Type B pancreatic cell (in vitro differentiated cells): ENCODE measurements at regions not wholly inside any gene's neighbourhood (a gene's known extent, or its start where the extent isn't known, plus 50 kb on each side); places are given as distances from the start of the nearest gene placed in this dataset.

ENCODE experiments used
- DNase-seq: peaks from one replicate; pipeline ENCODE4 v3.0.0; 2021; ENCODE audit warnings: mixed read lengths; ENCODE audit not compliant: unreplicated experiment; ENCODE audit errors: extremely low spot score
- H3K27ac Mint-ChIP-seq: 2 replicates; pipeline ENCODE4 v1.8.0; 2021; ENCODE audit warnings: mild to moderate bottlenecking, mixed read lengths
- H3K27me3 Mint-ChIP-seq: 2 replicates; pipeline ENCODE4 v1.8.0; 2021; ENCODE audit warnings: mixed read lengths
- H3K36me3 Mint-ChIP-seq: 2 replicates; pipeline ENCODE4 v1.8.0; 2021; ENCODE audit warnings: mixed read lengths
- H3K4me1 Mint-ChIP-seq: one replicate; pipeline ENCODE4 v1.8.0; 2021; ENCODE audit warnings: mixed read lengths; ENCODE audit not compliant: unreplicated experiment
- H3K4me3 Mint-ChIP-seq: 2 replicates; pipeline ENCODE4 v1.8.0; 2021; ENCODE audit warnings: mild to moderate bottlenecking, mixed read lengths
- H3K9me3 Mint-ChIP-seq: 2 replicates; pipeline ENCODE4 v1.8.0; 2021; ENCODE audit warnings: mixed read lengths
- TF ChIP-seq, protein P1 (sequence below): fragments of 200-600 bp; sonication (generic); conservative IDR thresholded peaks from 2 replicates; pipeline ENCODE4 v1.5.0; 2021; ENCODE audit warnings: antibody characterized with exemption, mild to moderate bottlenecking

DNA sequence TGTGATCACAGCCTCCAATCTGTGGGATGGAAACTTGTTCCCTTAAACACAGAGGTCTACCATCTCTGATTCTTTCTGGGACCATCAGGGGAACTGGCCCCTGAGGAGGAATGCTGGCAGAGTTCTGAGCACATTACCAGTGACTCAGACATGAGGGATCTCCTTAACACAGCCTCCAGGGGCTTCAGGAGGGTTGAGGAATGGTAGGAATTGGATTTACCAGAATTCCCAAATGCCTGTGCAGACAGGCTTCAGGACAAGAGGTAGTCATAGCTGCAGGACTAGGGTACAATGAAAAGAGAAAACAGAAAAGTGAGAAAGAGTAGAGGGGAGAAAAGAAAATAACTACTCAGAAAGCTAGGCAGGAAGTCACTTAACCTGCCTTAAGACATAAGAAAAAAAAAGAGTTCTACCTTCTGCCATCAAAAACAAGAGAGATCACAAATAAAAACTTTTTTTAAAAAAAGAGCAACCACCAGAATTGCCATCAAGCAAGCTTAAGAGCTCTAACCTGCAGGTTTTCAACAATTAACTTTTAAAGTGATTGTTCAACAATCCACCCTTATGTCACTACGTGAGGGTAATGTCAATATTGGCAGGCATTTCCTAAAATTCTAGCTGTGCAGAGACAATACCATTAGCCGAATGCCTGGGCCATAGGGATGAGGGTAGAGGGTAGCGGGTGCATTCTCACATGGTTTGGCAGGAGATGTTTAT lies 524.4 kb downstream of the BCL11A start:
- no peak for DNase-seq
- H3K9me3 Mint-ChIP-seq = peaks cover 11% of the 10 kb centered on the region
- no peak overlapping the region for H3K4me3 Mint-ChIP-seq
- no peak overlapping the region for H3K27ac Mint-ChIP-seq
- H3K36me3 Mint-ChIP-seq = no peaks in the 10 kb centered on the region
- TF ChIP-seq, protein P1, sequence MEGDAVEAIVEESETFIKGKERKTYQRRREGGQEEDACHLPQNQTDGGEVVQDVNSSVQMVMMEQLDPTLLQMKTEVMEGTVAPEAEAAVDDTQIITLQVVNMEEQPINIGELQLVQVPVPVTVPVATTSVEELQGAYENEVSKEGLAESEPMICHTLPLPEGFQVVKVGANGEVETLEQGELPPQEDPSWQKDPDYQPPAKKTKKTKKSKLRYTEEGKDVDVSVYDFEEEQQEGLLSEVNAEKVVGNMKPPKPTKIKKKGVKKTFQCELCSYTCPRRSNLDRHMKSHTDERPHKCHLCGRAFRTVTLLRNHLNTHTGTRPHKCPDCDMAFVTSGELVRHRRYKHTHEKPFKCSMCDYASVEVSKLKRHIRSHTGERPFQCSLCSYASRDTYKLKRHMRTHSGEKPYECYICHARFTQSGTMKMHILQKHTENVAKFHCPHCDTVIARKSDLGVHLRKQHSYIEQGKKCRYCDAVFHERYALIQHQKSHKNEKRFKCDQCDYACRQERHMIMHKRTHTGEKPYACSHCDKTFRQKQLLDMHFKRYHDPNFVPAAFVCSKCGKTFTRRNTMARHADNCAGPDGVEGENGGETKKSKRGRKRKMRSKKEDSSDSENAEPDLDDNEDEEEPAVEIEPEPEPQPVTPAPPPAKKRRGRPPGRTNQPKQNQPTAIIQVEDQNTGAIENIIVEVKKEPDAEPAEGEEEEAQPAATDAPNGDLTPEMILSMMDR = no peak
- peaks cover 11% of the 10 kb centered on the region for H3K4me1 Mint-ChIP-seq
- H3K27me3 Mint-ChIP-seq = peaks cover 5% of the 10 kb centered on the region

DNA sequence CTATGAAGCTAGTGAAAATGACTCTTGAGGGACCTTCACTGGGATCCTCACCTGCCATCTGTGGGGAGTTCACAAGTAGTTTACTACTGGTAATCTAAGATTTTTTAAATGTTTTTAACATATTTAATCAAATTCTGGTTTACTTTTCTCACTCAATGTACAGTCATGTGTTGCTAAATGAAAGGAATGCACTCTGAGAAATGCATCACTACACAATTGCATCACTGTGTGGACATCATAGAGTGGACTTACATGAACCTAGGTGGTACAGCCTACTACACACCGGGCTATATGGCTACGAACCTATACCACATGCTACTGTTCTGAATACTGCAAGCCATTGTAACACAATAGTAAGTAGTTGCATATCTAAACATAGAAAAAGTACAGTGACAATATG lies 528.0 kb downstream of the BCL11A start:
- Mint-ChIP-seq H3K9me3 (peaks cover 5% of the 10 kb centered on the region), H3K36me3 (no peaks in the 10 kb centered on the region), H3K27me3 (peaks cover 8% of the 10 kb centered on the region), H3K4me1 (peaks cover 20% of the 10 kb centered on the region), H3K27ac (no peak overlapping the region), H3K4me3 (no peak overlapping the region)
- DNase-seq = no peak
- TF ChIP-seq, protein P1 = no peak

DNA sequence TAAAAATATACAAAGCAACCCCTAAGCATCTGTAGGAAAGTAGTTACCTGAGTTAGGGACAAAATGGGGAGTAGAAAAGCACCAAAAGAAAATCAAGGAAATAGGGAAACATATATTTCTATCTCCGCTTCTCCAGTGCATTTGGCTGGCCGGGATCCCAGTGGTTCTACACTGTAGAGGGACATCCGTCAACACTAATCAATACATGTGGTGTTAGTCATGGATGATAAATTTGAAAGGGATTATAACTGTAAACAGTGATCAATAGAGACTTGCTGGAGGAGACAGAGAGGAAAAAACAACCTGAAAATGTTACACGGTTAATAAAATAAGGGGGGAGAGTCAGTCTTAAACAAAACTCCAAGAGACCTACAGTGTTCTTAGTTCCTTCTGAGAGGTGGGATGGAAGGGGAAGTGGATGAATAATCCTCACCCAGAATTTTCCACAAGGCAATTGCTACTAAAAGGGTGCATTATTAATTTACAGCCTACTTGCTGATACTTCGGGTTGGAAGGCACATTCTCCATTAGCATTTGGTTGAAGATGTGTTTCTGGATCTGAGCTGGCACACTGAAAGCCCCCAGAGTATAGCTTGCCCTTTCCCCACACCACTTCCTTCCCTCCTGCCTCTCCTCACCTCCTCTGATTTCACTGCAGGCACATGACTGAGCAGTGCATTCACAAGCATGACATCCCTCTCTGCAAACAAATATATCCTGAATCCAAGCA lies 530.0 kb downstream of the BCL11A start:
- Mint-ChIP-seq H3K4me1 (peaks cover 15% of the 10 kb centered on the region), H3K4me3 (no peak overlapping the region), H3K27me3 (peaks cover 5% of the 10 kb centered on the region), H3K36me3 (no peaks in the 10 kb centered on the region), H3K9me3 (peaks cover 8% of the 10 kb centered on the region), H3K27ac (no peak overlapping the region)
- TF ChIP-seq, protein P1 = no peak
- no peak for DNase-seq

DNA sequence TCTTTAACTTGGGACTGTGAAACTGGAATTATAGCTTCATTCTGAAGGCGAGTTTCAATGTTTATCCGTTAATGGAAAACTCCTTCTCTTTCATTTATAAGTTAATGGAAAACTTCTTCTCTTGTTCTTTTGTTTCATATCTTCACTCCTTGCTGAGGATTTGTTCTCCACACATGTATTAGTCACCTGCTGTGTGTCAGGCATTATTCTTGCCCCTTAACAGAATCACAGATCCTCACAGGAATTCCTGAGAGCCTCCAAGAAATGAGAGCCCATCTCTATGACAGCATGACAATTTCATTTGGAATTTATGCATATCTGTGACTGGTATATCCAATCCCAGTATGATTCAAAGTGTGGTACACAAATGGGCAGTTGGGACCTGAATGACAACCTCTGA lies 545.8 kb downstream of the BCL11A start:
- no peak overlapping the region for H3K4me3 Mint-ChIP-seq
- no peak overlapping the region for H3K27ac Mint-ChIP-seq
- no peak for DNase-seq
- H3K36me3 Mint-ChIP-seq = no peaks in the 10 kb centered on the region
- H3K27me3 Mint-ChIP-seq = no peaks in the 10 kb centered on the region
- H3K9me3 Mint-ChIP-seq = no peaks in the 10 kb centered on the region
- TF ChIP-seq, protein P1 = no peak
- no peaks in the 10 kb centered on the region for H3K4me1 Mint-ChIP-seq

DNA sequence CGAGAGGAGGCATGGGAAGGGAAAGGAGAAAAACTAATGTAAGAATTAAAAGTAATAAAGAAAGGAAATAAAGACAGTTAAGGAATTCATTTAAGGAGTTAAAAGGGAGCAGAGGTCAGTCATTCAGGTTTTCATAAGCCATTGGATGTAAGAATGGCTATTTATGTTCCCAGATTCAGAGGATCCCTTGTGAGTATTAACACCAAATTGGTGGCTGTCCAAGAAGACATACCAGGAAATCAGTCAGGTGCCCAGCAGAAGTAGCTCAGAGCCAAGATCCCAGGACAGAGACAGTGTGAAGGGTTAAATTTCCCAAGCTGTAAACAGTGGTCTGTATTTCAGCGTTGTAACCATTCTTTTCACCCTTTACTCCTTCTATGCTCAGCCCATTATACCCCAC lies 550.4 kb downstream of the BCL11A start:
- H3K27ac Mint-ChIP-seq = no peak overlapping the region
- no peaks in the 10 kb centered on the region for H3K27me3 Mint-ChIP-seq
- DNase-seq = no peak
- TF ChIP-seq, protein P1 = no peak
- H3K36me3 Mint-ChIP-seq = no peaks in the 10 kb centered on the region
- no peaks in the 10 kb centered on the region for H3K9me3 Mint-ChIP-seq
- H3K4me3 Mint-ChIP-seq = no peak overlapping the region
- H3K4me1 Mint-ChIP-seq = no peaks in the 10 kb centered on the region
